GM13977 (cell line): ENCODE measurements at regions not wholly inside any gene's neighbourhood (a gene's known extent, or its start where the extent isn't known, plus 50 kb on each side); places are given as distances from the start of the nearest gene placed in this dataset.
"Not testable (repeated sequence)": the region's sequence is repeated elsewhere in the genome, so short reads cannot be mapped to it uniquely, and the experiment has no call there.

Source experiments
- DNase-seq: peaks from one replicate; pipeline ENCODE4 v3.0.0; 2012; ENCODE audit warnings: low spot score
- in situ Hi-C: fragments of 300-500 bp; cut with MboI; formaldehyde crosslinking; loops from one replicate; pipeline ENCODE4 v1.12.0; 2022; ENCODE audit warnings: low sequenced_read_pairs, low pct_unique_long_range_greater_than_20kb, mixed read lengths, inconsistent platforms; ENCODE audit not compliant: unreplicated experiment
- TF ChIP-seq, protein P1 (sequence below): IDR thresholded peaks from 2 replicates; pipeline ENCODE4 v1.5.1; 2012; ENCODE audit warnings: mild to moderate bottlenecking, control low read depth; ENCODE audit not compliant: insufficient read depth; ENCODE audit errors: extremely low read depth, missing control alignments

DNA sequence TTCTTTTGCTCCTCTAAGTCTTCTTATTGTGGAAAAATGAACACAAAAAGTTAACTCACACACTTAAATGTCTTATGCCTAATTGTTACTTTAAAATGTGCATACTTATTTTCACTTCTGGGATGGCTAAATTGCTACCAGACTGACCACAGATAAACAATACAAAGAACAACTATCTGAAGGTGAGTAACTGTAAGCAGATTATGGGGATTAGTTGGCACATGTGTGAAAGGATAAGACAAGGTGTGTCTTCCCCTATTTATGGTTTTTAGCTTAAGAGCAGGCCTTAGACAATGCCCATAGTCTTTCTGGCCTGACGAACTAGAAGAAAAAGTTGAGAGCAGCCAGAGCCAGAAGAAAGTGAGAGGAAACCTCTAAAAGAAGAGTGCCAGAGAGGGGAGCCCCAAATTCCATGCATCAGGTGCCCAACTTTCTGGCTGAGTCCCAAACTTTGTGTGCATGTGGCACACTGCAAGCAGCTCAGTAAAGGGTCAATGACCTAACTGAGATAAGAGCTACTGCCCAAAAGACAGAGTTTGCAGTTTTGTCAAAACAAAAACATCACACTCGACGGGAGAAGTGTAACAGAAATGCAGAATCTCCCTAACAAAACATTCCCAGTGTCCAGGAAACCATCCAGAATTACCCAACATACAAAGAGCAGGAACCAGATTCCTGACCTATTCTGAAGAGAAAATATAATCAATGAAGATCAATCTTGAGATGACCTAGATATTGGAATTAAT, 375.4 kb downstream of the KCNRG start:
- in situ Hi-C loops = no loop called here
- no peak for DNase-seq
- TF ChIP-seq, protein P1, sequence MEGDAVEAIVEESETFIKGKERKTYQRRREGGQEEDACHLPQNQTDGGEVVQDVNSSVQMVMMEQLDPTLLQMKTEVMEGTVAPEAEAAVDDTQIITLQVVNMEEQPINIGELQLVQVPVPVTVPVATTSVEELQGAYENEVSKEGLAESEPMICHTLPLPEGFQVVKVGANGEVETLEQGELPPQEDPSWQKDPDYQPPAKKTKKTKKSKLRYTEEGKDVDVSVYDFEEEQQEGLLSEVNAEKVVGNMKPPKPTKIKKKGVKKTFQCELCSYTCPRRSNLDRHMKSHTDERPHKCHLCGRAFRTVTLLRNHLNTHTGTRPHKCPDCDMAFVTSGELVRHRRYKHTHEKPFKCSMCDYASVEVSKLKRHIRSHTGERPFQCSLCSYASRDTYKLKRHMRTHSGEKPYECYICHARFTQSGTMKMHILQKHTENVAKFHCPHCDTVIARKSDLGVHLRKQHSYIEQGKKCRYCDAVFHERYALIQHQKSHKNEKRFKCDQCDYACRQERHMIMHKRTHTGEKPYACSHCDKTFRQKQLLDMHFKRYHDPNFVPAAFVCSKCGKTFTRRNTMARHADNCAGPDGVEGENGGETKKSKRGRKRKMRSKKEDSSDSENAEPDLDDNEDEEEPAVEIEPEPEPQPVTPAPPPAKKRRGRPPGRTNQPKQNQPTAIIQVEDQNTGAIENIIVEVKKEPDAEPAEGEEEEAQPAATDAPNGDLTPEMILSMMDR = no peak

DNA sequence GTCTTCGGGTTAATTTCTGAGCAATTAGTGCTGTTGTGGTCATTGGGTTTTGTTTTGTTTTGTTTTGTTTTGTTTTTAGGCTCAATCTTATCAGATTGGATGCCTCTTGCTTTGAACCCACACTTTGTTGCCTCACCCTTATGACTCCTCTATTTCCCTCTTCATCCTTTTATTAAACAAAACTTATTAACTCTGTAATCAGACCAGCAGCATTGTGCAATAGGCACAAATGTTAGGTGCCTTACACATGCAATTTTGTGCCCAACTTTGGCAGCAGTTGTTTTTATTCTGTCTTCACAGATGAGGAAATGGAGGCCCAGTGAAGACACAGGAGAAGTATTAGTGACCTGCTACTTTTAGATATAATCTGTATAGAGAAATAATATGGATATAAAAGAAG, 377.7 kb downstream of the KCNRG start:
- DNase-seq = no peak
- in situ Hi-C loops = no loop called here
- TF ChIP-seq, protein P1 = no peak

DNA sequence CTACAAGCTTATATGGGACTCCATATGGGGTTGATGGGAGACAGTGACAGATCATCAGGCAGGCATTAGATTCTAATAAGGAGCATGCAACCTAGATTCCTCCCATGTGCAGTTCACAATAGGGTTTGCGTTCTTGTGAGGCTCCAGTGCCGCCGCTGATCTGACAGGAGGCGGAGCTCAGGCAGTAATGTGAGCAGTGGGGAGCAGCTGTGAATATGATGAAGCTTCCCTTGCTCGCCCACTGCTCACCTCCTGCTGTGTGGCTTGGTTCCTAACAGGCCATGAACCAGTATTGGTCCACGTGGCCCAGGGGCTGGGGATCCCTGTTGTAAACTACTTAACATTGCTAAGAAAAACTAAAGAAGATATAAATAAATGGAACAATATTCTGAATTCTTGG, 378.4 kb downstream of the KCNRG start:
- DNase-seq = no peak
- TF ChIP-seq, protein P1 = no peak
- in situ Hi-C loops = no loop called here

DNA sequence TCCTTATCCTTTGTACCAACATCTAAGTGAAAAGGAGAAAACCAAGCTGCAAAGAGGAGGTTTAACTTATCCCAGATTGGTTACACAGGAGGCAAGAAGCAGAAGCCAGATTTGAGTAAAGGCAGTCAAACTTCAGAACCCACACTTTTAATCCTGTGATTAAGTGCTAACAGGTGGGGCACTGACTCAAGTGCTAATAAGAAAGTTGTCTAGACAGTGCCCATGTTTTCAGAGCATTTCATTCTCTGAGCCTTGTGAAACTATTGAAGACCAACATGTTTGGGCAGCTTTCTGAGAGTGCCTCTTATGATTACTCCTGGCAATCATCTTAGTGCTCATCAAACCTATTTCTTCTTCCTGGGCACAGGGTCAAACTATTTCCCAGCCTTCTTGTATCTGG, 380.8 kb downstream of the KCNRG start:
- DNase-seq = no peak
- in situ Hi-C loops = no loop called here
- TF ChIP-seq, protein P1 = no peak

DNA sequence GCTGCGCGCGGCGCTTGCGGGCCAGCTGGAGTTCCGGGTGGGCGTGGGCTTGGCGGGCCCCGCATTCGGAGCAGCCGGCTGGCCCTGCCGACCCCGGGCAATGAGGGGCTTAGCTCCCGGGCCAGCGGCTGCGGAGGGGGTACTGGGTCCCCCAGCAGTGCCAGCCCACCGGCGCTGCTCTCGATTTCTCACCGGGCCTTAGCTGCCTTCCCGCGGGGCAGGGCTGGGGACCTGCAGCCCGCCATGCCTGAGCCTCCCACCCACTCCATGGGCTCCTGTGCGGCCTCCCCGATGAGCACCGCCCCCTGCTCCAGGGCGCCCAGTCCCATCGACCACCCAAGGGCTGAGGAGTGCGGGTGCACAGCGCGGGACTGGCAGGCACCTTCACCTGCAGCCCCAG, 381.4 kb downstream of the KCNRG start:
- in situ Hi-C loops, DNase-seq: not testable (repeated sequence)

DNA sequence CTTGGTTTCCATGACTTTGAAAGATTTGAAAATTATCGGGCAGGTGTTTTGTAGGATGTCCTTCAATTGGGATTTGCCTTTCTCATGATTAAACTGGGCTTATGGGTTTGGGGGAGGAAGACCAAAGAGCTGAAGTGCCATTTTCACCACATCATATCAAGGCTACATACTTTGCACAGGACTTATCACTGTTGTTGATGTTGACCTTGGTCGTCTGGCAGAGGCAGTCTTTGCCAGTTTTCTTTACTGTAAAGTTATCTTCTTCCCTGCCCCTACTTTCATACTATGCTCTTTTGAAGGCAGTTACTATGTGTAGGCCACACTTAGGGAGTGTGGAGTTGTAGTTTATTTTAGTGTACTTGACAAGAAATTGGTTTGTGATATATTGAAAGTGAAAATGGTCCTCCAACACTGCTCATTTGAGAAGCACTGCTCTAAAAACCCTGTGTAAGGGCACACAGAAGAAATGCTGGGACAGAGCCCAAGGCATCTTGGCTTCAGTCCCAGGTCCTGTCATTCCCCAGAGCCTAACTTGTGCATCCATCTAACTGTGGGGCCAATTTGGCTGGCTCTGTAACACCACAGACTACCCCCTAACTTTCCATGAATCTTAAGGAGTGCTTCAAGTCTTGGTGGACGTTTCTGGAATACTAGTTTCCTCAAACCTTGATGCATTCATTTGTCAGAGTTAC, 384.9 kb downstream of the KCNRG start:
- DNase-seq = no peak
- TF ChIP-seq, protein P1 = no peak
- in situ Hi-C loops = no loop called here

DNA sequence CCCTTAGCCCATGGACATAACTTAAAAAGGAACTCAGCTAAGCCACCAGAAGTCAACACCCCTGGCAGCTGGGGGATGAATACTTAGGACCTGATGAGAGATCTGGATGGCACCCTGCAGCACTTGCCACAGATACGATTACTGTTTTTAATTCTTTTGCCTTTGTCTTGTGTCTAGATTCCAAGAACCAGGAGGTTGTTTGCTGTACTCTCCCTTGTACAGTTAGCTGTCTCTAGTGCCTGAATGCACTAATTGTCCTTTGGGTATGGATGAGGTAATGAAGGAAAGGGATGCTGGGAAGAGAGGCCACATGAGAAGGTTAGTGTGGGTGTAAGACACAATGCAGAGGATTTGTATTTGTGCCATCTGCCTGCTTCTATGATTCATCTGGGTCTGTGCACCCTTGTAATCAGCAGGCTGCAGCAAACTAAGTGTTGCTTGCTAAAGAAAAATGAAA, 385.8 kb downstream of the KCNRG start:
- no peak for DNase-seq
- TF ChIP-seq, protein P1 = no peak
- in situ Hi-C loops = no loop called here
